K562 (cell line): ENCODE measurements at regions not wholly inside any gene's neighbourhood (a gene's known extent, or its start where the extent isn't known, plus 50 kb on each side); places are given as distances from the start of the nearest gene placed in this dataset.

Source experiments
- BRF1 ChIP-seq: IDR thresholded peaks from 3 replicates; pipeline ENCODE4 v1.6.1; 2011; ENCODE audit warnings: borderline replicate concordance, mild to moderate bottlenecking; ENCODE audit not compliant: insufficient read length; ENCODE audit errors: extremely low read depth
- SAP30 ChIP-seq: fragments of 200-600 bp; sonication (generic); IDR thresholded peaks from 2 replicates; pipeline ENCODE4 v1.6.1; 2012; ENCODE audit warnings: borderline replicate concordance, low read depth, mild to moderate bottlenecking, moderate library complexity, low read length, control low read depth, inconsistent platforms; ENCODE audit not compliant: insufficient read depth, poor library complexity, severe bottlenecking
- SP1 ChIP-seq: sonication (generic); formaldehyde crosslinking; IDR thresholded peaks from 2 replicates; pipeline ENCODE4 v1.8.1; 2022; ENCODE audit warnings: mild to moderate bottlenecking, missing genetic modification reagents
- SRF ChIP-seq, 2 experiments: fragments of 250-450, 450-650 bp in 1 of 2; sonication (Bioruptor Pico) in 1 of 2; sonication (generic) in 1 of 2; formaldehyde crosslinking; IDR thresholded peaks; 2 replicates each; pipeline versions ENCODE4 v1.5.0 to v1.5.1; 2020 to 2022; ENCODE audit warnings: mild to moderate bottlenecking in 1 of 2, missing genetic modification reagents in 1 of 2
- U2AF1 ChIP-seq: fragments of 200-400 bp; formaldehyde crosslinking; optimal IDR thresholded peaks from 2 replicates; pipeline ENCODE3; 2017; ENCODE audit warnings: mild to moderate bottlenecking, low read depth, low read length, moderate library complexity
- ZBTB7A ChIP-seq: IDR thresholded peaks from 2 replicates; pipeline ENCODE4 v1.6.1; 2011; ENCODE audit warnings: low read depth, mild to moderate bottlenecking, low read length, moderate library complexity, borderline replicate concordance; ENCODE audit not compliant: control insufficient read depth
- TF ChIP-seq, protein P1 (sequence below): sonication (generic); formaldehyde crosslinking; IDR thresholded peaks from 2 replicates; pipeline ENCODE4 v1.9.0; 2022; ENCODE audit warnings: mild to moderate bottlenecking, missing genetic modification reagents
- TF ChIP-seq, protein P2 (sequence below), 3 experiments: IDR thresholded peaks in 2 of 3; conservative IDR thresholded peaks in 1 of 3; 2 replicates each; pipeline ENCODE4 v1.5.1; 2011 to 2012; ENCODE audit warnings: low read length in 3 of 3, mild to moderate bottlenecking in 3 of 3, control low read depth in 2 of 3, improper control_type of control experiment in 1 of 3, inconsistent platforms in 1 of 3, low read depth in 1 of 3, mixed read lengths in 1 of 3, moderate library complexity in 1 of 3; ENCODE audit not compliant: insufficient read depth in 2 of 3

- TF ChIP-seq SRF (CRISPR knock-in tag; IDR thresholded peaks at IDR 0.05) (no peak), SP1 (no peak), BRF1 (no peak), ZBTB7A (no peak), SAP30 (no peak), U2AF1 (no peak)
- TF ChIP-seq, protein P1, sequence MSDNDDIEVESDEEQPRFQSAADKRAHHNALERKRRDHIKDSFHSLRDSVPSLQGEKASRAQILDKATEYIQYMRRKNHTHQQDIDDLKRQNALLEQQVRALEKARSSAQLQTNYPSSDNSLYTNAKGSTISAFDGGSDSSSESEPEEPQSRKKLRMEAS (CRISPR knock-in tag) = no peak
- TF ChIP-seq, protein P2, sequence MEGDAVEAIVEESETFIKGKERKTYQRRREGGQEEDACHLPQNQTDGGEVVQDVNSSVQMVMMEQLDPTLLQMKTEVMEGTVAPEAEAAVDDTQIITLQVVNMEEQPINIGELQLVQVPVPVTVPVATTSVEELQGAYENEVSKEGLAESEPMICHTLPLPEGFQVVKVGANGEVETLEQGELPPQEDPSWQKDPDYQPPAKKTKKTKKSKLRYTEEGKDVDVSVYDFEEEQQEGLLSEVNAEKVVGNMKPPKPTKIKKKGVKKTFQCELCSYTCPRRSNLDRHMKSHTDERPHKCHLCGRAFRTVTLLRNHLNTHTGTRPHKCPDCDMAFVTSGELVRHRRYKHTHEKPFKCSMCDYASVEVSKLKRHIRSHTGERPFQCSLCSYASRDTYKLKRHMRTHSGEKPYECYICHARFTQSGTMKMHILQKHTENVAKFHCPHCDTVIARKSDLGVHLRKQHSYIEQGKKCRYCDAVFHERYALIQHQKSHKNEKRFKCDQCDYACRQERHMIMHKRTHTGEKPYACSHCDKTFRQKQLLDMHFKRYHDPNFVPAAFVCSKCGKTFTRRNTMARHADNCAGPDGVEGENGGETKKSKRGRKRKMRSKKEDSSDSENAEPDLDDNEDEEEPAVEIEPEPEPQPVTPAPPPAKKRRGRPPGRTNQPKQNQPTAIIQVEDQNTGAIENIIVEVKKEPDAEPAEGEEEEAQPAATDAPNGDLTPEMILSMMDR (IDR thresholded peaks at IDR 0.05 in 2 of 3, conservative IDR thresholded peaks at IDR 0.05 in 1 of 3; ENCODE audit: insufficient read depth in 2 of 3, low read depth in 1 of 3, low read length in 3 of 3) = no peak
Observed at GRCh38 chr15:45751629-45752028, 116.8 kb downstream of the SQOR start.
